ENCODE measurements at regions not wholly inside any gene's neighbourhood (a gene's known extent, or its start where the extent isn't known, plus 50 kb on each side); places are given as distances from the start of the nearest gene placed in this dataset.

GRCh38 chr18:55089610-55090009 lies 130.3 kb upstream of the CCDC68 start:
- H3K27me3 Mint-ChIP-seq (ENCODE audit: insufficient read depth, low read depth, poor library complexity), result no peaks in the 10 kb centered on the region
- no peaks in the 10 kb centered on the region for H3K27me3 ChIP-seq (ENCODE audit: insufficient read depth)
- no peaks in the 10 kb centered on the region for H3K9me3 Mint-ChIP-seq
- no peak for TF ChIP-seq EZH2 (IDR thresholded peaks at IDR 0.05; ENCODE audit: low read depth, unreplicated experiment)
- no peak for TF ChIP-seq POLR2AphosphoS5 (IDR thresholded peaks at IDR 0.05; ENCODE audit: low read depth)
- TF ChIP-seq ZNF114 (CRISPR knock-in tag; IDR thresholded peaks at IDR 0.05), result no peak
- TF ChIP-seq NANOG (IDR thresholded peaks at IDR 0.05; ENCODE audit: borderline replicate concordance), result no peak
- no peak for TF ChIP-seq CREB1 (CRISPR knock-in tag; IDR thresholded peaks at IDR 0.05; ENCODE audit: low read depth)
- TF ChIP-seq ETS1 (IDR thresholded peaks at IDR 0.05), result no peak
- no peak for TF ChIP-seq ZNF462 (CRISPR knock-in tag; IDR thresholded peaks at IDR 0.05)
- TF ChIP-seq REST (IDR thresholded peaks at IDR 0.05; ENCODE audit: unreplicated experiment), result no peak
- TF ChIP-seq CTCF (conservative IDR thresholded peaks at IDR 0.05; ENCODE audit: low read depth in 2 of 2), result no peak
- TF ChIP-seq EZH2phosphoT487 (IDR thresholded peaks at IDR 0.05; ENCODE audit: unreplicated experiment), result no peak
- no peak for TF ChIP-seq JUNB (IDR thresholded peaks at IDR 0.05; ENCODE audit: unreplicated experiment)
- TF ChIP-seq ZNF331 (CRISPR knock-in tag; IDR thresholded peaks at IDR 0.05; ENCODE audit: low read depth), result no peak
- no peak for TF ChIP-seq STAT1 (IDR thresholded peaks at IDR 0.05; ENCODE audit: unreplicated experiment)
- H3K4me3 ChIP-seq, result no peak overlapping the region
- no peaks in the 10 kb centered on the region for H3K36me3 Mint-ChIP-seq (ENCODE audit: low read depth)
- H4K20me1 ChIP-seq (replicated peaks; ENCODE audit: insufficient read depth), result no peaks in the 10 kb centered on the region
- DNase-seq (ENCODE audit: low spot score), result no peak
- no peak overlapping the region for H3K27ac ChIP-seq (ENCODE audit: low read depth)
- H3K79me2 ChIP-seq (replicated peaks; ENCODE audit: insufficient read depth), result no peaks in the 10 kb centered on the region
- H3K4me3 Mint-ChIP-seq, result no peak overlapping the region
- H3K36me3 ChIP-seq (ENCODE audit: insufficient read depth), result no peaks in the 10 kb centered on the region
- H3F3A ChIP-seq (replicated peaks; ENCODE audit: low read depth), result no peaks in the 10 kb centered on the region
- no peaks in the 10 kb centered on the region for H3K4me1 Mint-ChIP-seq
- no peak overlapping the region for H2AFZ ChIP-seq
- no peaks in the 10 kb centered on the region for H3K4me1 ChIP-seq (ENCODE audit: insufficient read depth)
- H3K9me2 ChIP-seq (ENCODE audit: insufficient read depth), result peaks cover 9% of the 10 kb centered on the region; the same call in 1 of the 2 replicates
- H3K27ac Mint-ChIP-seq, result no peak overlapping the region
- no peak for ATAC-seq
- no peak overlapping the region for H3K4me2 ChIP-seq
